ENCODE measurements at regions not wholly inside any gene's neighbourhood (a gene's known extent, or its start where the extent isn't known, plus 50 kb on each side); places are given as distances from the start of the nearest gene placed in this dataset.

DNA sequence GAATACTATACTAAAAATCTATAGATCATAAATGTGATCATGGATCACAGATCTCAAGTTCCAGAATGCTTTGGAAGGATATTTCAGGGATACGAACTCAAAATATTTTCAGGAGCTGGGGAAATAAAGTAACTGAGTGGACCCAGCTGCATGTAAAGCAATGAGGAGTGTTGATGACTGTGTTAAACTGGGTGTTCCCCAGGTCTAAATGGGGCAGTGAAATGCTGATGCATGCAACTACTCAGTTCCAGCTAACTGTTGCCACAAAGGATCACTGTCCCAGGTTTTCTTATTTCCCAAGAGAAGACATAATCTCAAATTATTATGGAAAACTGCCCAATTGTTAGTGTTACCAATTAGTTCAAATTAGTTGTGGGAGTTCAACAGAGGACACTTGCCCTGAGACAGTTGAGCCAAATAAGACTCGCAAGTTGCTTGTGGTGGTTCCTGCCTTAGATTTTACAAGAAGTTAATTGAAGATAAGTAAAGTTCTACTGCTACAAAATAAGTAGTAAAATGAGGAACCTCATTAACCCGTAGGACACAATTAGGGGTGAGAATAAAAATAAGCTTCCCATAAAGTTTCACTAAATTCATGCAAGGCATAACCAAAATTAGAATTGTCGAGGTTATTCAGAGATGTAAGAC lies 66.3 kb upstream of the IL12A start:
- ATAC-seq = no peak

DNA sequence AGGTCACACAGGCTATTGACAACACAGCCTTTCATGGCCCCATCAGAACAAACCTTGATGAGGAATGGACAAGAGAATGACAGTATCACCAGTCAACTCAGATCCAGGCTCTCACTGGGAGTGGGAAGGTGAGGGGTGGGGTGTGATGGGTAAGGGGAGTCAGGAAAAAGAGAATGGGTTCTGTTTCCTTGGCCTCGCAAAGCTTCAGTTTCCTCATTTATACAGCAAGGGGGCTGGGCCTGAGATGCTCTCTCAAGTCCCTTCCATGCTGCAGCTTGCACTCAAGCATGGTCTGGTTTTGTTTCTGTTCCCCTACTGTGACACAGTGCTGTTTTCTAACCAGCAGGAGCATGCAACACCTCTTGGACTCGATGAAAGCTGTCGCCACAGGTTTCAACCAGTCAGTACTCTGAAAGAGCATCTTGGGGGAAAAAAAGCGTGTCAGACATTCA lies 65.7 kb upstream of the IL12A start:
- ATAC-seq = peak; percentile 44

DNA sequence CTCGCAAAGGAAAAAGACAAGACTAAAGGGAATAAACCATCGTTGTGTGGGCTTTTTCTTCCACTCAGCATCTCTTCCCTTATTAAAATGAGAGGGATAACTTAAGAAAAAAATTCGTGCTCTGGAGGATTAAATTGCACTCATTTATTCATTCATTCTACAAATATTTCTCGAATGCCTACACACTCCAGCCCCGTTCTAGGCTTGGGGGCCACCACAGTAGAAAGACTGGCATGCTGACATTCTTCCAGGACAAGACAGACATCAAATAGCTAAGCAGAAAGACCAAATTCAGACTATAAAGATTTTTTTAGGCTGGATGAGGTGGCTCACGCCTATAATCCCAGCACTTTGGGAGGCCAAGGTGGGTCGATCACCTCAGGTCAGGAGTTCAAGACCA lies 65.3 kb upstream of the IL12A start:
- no peak for ATAC-seq

DNA sequence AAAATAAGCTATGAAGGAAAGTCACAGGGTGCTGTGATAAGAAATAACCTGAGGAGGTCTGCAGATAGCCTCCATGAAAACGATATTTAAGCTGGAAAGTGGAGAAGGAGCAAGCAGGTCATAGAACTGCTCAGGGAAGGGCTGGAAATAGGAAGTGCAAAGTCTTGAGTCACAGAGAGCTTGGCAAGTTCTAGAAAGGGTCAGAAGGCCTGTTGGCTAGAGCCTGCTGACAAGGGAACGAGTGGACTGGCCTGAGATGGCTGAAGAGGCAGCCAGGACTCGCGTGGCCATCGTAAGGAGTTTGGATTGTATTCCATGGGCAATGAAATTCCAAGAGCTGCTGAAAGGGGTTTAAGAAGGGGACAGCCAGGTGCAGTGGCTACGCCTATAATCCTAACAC lies 64.7 kb upstream of the IL12A start:
- no peak for ATAC-seq

DNA sequence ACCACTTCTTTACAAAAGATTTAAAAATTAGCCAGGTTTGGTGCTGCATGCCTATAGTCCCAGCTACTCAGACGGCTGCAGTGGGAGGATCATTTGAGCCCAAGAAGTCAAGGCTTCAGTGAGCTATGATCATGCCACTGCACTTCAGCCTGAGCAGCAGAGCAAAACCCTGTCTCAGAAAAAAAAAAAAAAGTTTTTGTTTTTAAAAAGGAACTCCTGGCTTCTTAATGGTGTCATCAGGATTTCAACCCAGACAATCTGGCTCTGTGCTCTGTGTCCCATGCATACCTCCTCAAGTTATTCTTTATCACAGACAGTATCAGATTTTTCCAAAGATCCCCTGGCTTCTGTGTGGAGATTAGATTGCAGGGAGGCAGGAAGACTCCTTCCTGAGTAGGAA lies 64.2 kb upstream of the IL12A start:
- ATAC-seq = no peak

DNA sequence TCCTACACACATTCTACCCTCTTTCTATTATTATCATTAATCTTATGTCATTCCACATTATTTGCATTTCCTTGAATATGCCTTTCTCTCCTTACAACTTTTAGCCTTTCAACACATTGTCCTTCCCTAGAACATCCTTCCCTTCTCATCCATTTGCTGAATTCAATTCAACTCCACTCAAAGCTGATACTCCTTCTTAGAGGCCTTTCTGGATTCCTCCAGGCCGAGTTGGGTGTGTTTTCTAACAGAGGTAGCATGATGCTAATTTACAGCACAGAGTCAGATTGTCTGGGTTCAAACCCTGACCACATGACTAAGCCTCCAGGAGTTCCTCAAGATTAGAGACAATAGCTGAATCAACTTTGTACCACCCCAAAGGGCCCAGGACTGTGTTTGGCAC lies 63.4 kb upstream of the IL12A start:
- ATAC-seq = no peak

DNA sequence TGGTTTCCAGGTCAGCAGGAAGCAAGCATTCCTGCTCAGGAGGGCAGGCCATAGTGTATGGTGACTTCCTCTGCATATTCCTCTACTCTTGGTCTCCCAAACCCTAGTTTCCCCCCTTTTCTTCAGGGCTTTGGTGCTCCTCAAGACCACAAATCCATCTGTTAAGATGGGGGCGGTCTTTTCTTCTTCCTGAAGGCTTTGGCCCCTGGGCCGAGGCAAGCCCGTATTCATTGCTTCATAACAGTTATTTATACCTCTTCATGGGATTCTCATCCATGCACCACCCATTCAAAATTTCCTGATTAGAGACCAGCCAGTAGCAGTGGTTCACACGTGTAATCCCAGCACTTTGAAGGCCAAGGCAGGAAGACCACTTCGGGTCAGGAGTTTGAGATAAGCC lies 62.1 kb upstream of the IL12A start:
- ATAC-seq = no peak

DNA sequence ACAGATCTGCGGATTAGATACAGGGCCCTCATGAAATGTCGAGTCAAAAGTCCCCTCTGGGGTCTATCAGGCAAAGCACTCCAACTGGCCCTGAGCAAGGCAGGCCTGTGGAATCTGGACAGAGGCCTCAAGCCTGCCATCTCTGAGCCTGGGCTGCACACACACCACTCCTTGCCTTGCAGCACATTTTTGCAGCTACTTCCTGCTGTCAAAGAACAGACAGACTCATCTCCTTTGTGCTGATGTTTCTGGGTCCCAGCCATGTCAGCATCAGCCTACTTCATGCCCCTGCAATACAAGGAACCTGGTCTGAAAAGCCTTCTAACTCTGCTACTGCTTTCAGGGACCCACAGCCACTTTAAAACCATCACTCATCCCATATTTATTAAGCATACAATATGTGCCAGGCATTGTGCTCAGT lies 60.6 kb upstream of the IL12A start:
- no peak for ATAC-seq

DNA sequence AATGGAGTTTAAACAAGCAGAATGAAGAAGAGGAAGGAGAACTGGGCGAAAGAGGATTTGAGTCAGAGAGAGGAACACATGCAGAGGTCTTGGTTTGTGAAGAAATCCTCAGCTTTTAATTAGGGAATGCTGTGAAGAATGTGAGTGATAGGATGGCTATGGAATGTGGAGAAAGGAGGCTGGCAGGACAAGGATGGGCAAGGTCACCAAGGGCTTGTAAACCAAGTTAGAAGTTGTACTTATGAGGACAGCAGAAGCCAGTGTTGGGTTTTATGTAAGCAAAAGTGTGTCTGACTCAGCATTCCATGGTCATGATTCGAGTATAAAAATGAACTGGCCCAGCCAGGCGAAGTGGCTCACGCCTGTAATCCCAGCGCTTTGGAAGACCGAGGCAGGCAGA lies 60.0 kb upstream of the IL12A start:
- no peak for ATAC-seq

DNA sequence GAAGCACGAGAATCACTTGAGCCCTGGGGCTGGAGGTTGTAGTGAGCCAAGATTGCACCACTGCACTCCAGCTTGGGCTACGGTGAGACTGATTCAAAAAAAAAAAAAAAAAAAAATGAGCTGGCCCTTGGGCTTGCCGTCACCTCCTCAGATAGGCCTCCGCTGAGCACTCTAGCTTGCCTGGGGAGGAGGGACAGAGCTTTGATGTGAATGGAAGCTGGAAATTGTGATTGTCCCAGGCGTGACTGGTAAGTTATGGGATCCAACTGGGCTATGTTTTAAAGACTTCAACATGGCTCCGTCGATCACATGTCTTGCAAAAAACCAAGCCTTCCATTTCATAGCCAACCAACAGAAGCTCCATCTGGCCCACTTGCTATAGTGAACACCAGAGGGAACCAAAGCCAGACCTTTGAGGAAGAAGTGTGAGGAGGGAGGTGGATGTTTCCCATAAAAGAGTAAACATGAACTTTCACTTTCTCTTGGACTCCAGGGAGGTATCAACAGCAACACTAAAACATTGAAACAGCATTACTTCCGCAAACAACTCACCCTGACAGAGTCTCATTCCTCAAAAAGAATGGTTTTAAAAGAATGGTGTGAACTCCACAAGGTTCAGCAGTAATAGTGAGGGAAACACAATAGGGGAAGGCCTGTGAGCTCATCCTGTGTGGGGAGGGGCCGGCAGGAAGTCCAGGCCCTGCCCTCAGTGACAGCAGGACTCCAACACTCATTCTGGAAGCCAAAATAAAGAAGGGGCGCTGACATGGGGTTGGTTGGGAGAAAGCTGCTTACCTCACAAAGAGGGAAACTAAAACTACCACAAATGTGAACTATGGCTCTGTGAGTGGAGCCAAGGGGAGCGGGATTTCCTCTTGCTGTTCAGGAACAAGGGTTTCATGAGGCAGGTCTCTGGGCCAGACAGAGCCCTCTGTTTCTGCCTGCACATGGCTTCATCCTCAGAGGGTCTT lies 59.2 kb upstream of the IL12A start:
- peak; percentile 20 for ATAC-seq

DNA sequence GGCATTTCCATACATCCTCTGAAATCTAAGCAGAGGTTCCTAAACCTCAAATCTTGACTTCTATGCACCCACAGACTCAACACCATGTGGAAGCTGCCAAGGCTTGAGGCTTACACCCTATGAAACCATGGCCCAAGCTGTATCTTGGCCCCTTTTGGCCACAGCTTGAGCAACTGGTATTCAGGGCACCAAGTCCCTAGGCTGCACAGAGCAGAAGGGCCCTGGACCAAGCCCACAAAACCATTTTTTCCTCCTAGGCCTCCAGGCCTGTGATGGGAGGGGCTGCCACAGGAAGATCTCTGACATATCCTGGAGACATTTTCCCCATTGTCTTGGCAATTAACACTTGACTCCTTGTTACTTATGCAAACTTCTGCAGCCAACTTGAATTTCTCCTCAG lies 54.4 kb upstream of the IL12A start:
- no peak for ATAC-seq

DNA sequence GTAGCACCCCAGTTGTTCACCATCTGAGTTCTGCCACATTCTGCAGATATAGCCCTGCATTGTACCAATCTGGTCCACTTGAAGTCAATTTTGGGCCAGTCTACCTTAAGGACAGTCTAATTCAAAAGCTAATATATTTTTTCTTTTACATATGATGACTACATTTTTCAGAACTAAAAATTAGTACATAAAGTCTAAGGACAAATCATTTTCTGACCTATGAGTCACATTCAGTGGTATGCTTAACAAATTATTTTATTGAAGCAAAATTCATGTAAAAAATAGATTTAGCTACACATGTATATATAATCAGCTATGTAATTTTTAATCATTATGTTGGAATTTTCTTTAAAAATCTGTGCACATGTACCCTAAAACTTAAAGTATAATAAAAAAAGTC lies 52.1 kb upstream of the IL12A start:
- ATAC-seq = no peak

DNA sequence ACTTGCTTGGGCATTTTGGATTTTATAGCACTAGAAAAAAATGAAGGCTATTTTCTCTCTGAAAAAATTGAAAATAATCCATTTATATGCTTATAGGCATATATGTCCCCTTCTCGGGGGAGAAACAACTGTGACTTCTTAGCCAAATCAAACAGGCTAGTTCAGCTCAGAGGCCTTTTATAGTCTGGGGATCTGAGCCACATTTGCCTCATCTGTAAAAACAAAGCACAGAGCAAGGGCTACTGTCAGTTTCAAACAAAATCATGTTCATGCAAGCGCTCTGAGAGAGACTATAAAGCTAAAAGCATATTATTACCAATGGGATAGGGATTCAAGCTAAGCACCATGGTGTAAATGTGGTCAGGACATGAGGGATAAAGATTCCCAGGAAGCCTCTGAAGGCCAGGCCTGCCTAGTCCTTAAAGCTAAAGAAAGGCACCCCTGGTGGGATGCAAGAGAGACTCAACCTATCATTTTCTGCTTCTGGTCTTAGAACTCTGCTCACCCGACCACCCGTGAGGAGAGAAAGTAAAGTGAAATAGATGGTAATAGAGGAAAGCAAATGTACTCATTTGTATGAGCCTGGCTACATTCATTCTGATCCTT lies 51.0 kb upstream of the IL12A start:
- ATAC-seq = no peak

DNA sequence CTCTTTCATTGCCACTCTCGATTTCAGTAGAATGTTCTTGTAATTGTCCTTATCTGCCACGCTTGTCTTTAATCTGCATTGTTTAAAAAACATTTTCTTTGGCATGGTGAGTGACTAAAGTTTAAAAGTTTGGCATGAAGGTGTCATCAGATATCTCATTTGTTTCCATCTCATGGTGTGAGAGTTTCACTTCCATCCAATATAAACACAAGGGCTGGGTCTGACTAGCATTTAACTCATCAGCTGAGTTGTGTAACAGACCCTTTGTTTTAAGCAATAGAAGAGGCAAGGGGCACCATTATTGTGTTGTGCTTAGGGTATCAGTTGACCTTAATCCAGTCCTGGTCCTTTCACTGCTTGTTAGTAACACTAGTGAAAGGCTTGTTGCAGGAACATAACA lies 49.9 kb upstream of the IL12A start:
- no peak for ATAC-seq

Data from esophagus mucosa (tissue), 1 donor.